Amniotic epithelial cell (primary cell): ENCODE measurements at regions not wholly inside any gene's neighbourhood (a gene's known extent, or its start where the extent isn't known, plus 50 kb on each side); places are given as distances from the start of the nearest gene placed in this dataset.

Source experiments
- DNase-seq: peaks from one replicate; pipeline ENCODE4 v3.0.0-alpha.2; 2010; ENCODE audit warnings: low read depth

DNA sequence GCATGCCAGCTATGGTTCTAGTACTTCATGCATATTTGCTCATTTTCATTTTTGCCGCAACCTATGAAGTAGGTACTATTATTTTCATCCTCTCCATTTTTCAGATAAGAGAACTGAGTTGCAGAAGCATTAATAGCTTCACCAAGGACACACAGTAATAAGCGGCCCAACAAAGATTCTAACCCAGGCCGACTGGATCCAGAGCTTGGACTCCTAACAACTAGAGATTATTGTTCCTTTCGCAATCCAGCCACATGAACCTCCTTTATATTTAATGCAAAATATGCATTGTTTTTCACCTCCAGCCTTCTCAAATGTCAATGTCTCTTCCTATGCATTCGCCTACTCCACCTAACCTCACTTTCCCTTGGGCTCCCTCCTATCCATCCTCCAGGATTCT is 148.3 kb downstream of the CCDC34 start:
- no peak for DNase-seq

DNA sequence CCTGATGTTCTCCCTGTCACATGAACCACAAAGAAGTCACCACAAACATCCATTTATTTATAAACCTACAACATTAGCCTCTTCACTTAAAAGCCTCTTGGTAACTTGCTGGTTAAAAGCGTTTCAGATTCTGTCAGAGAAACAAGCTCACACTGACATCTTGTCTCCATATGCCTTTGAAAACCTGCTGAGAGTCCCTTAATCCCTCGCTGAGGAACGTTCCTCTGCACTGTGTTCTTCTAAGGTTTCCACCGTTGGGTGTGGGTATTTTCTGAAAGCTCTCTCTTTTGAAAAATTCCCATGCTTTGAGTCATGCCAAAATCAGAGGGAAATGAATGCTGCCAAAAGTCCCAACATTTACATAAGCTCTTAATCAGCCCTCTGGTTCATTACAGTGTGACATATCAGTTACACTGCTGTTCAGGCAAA is 149.8 kb downstream of the CCDC34 start:
- peak; percentile 69 for DNase-seq

DNA sequence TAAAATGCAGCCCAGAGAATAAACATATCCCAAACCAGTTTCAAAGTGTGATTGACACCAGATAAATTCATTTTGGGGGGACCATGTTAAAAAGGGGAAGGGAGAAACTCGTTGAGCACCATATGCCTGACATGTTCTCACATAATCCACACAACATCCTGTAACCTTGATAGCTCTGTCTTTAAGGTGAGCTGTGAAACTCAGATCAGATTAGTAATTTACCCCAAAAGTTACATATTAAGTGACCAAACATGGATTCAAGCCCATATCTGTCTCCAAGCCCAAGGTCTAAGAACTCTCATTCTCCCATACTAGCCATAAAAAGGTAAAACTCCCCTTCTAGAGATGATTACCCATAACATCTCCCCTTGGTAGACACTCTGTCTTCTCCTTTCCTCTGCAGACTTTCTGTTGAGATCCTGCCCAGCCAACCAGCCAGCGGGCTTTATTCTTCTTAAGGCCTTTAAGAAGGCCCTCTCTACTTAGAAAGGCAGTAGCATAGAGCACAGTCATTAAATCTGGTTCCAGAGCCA is 150.7 kb downstream of the CCDC34 start:
- no peak for DNase-seq

DNA sequence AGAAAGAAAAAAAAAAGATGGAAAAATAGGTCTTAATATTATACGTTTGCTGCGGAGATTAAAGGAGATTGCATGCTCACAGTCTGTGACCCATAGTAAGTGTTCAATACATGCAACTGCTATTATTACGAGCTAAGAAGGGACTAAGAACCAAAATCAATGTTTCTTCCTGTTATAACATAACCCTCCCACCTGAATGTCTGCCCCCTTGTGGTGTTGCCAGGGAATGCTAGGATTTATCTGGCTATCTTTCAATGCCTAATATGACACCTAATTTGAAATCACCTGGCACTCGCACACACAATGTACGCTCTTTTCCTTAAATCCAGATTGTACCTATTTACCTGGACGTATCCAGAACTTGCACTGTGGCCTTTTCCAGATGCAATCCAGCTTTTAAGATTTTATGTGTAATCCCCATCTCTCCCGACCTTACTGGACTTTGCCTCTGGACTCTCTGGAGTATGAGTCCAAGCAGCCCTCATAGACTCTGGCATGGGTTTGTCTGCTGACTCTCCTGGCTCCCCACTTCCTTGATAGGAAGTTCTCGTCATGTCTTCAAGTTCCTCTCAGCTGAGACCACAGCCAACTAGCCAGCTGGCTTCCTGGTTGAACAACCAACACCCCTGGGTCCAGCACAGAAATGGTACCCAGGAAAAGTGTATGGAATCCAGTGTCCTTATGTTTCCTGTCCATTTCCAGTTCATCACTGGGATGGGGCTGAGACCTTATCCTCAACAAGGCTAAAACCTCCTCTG is 151.5 kb downstream of the CCDC34 start:
- no peak for DNase-seq

DNA sequence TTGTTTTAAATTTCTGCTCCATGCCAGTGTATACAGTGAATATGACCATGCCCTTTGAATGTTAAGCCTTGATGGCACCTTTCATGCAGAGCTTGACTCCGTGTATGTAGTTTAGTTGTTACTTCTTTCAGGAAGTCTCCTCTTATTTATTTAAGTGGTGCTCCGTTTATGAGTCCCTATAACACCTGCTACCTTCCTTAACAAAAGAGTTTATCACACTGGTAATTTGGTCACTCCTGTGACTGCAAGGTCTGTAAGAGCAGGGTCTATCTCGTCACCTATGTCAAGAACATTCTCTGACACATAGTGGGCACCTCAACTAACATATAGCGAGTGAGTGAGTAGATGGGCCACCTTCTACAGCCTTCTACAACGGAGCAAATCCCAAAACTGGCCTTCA is 152.5 kb downstream of the CCDC34 start:
- no peak for DNase-seq

DNA sequence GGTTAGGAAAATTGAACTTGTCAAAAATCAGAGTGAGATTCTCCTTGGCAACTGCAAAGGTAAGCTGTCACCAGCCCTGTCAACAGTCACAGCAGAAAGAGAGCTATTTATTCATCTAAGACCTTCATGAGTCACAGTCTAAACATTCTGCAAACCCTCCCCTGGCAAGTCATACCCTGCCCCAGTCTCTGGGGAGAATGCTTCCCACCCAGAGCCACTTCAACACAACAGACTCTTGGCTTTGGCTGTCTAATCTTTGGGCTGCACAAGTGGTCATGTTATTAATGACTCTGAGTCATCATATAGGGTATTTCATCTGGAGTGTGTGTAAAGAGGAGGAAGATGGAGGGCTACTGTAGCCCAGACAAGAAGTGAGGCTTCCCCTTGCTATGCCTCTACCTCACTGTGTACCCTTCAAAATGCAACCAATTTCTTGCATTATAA is 153.4 kb downstream of the CCDC34 start:
- DNase-seq: peak; percentile 96

DNA sequence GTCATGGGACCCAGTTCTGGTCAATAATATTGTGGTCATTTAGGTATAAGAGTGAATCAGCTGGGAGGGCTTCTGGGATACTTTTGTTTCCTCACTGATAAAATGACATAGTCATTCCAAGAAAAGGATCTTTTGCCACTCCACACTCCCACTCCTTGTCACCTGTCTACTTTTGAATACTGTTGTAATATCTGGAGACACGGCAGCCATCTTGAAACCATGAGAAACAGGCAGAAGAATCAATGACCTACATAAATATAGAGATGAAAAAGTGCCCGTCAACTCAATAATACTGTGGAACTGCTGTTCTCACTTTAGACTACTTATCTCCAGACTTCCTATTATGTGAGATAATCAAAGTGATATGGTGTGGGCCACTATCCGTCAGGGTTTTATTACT is 154.2 kb downstream of the CCDC34 start:
- no peak for DNase-seq

DNA sequence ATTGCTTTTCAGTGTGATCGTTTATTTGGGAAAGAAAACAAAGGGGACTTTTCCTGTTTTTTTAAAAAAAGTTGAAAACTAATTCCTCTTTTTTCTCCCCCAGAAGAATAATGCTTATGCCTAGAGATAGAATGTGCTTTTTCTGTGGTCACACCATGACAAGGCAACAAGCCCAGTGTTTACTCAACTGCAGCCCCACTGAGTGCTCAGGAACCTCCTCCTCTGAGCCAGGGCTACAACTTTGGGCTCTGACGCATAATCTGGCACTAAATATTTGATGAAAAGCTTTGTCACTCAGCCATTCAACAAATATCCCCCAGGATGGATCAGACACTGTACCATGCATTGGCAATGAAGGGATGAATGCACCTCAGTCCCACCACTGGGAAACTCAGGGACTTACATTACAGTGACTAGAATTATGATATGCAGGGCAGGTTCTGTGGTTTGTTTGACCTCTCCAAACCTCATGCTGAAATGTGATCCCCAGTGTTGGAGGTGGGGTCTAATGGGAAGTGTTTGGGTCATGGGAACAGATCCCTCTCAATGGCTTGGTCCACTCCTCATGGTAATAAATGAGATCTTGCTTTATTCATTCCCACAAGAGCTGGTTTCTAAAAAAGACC is 155.9 kb downstream of the CCDC34 start:
- no peak for DNase-seq

DNA sequence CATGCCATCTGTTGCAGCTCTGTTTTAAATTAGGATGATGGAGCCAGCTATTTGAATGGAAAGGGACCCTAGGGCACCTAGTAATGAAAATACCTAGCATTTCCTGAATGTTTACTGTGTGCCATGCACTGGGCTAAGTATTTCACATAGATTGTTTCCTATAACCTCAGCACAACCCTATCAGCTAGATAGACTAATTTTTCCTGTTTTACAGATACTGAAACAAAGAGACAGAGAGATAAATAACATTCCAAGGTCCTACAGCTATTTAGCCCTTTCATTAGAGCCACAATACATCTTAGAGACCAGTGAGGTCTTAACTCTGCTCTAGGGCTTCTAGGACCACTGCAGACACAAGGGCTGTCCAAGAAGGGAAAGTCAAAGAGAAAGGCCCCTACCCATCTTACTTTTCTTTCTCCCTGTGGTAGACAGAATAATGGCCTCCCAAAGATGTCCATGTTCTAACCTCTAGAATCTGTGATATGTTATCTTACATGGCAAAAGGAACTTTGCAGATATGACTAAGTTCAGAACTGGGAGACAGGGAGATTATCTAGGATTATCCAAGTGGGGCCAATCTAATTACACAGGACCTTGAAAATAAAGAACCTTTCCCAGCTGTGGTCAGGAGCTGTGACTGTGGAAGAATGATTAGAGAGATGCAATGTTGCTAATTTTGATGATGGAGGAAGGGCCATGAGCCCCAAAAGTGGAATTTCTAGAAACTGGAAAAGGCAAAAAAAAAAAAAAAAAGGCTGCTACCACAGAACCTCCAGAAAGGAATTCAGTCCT is 157.0 kb downstream of the CCDC34 start:
- peak; percentile 68 for DNase-seq

DNA sequence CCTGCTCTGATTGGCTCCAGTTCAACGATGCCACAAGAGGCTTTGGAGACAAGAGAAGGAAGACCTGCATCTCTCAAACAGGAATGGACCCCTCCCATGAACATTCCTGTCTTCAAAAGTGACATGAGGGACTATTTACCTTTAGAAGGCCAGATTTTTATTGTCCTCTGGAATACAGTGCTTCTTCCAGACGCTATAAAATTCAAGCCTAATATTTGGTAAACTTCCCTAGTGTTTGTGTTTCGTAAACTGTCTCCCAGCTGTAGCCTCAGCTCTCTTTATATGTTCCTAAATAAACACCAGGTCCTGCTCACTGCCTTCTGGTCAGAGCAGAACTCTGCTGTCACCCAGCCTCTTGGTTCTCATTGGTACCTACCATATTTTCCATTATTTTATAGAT is 157.8 kb downstream of the CCDC34 start:
- DNase-seq: no peak

DNA sequence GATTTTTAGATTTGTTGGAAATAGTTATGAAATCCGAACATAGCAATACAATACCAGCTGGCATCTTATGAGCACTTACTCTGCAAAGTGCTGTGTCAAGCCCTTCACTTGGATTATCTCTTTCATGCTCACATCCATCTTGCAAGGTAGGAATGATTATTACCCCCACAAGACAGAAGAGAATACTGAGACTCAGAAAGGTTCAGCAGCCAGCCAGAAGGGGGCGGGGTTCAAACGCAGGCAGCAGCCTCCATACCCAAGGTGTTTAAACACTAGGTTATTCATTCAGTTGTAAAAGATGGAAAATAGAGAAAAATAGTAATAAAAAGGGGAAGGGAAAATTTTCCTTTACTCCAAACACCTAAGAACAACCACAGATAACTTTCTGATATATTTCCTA is 158.5 kb downstream of the CCDC34 start:
- no peak for DNase-seq

DNA sequence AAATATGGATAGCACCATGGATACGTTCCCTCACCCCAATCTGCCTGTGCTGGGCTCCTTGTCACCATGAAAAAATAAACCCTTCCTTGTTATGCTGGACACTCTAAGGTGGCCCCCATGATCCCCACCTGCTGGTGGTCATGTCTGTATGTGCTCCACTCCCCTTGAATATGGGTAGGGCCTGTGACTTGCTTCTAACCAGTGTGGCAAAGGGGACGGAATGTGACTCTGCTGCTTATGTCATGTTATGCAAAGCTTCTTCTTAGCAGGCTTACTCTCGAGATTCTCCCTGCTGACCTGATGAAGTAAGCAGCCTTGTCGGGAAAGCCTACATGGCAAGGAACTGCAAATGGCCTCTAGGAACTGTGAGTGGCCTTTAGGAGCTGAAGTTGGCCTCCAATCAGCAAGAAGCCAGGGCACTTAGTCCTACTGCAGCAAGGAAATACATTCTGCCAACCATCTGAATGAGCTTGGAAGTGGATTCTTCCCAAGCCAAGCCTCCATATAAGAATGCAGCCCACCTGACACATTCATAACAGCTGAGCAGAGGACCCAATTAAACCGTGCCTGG is 159.9 kb downstream of the CCDC34 start:
- DNase-seq: no peak

DNA sequence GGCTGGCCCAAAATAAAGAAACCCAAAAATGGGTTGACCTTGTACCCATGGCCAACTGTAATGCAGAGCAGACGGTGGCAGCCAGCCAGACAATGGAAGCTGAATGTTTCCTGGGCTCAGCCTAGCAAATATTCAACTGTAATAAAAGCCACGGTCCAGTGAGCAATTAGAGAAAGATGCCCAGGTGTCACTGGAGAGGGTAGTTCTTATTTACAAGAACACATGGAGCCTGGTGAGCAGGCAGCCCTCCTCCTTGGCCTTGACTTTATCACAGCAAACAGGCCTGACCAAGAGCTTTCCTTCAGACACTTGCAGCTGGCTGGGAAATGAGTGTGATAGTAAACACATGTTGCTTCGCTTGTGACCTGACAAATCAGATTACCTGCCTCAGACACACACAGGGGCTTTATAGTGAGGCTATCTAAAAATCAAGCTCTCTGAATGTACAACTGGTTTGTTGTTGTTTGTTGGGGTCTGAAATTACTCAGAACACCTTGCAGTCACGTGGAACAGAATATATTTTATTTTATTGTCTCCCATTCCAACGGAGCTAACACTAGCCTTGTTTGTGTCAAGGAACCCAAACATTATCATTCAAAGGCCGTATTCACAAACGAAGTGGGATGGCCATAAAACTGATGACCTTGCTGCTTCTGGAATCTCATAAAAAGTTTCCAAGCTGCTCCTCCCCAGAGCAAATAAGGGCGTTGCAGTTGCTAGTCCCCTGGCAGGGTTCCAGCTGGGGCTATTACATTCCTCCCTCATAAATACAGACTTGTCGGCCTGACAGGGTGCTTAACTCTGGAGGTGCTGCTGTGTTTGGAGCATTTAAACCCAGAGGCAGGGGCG is 161.1 kb downstream of the BBOX1 start:
- DNase-seq: peak; percentile 92

DNA sequence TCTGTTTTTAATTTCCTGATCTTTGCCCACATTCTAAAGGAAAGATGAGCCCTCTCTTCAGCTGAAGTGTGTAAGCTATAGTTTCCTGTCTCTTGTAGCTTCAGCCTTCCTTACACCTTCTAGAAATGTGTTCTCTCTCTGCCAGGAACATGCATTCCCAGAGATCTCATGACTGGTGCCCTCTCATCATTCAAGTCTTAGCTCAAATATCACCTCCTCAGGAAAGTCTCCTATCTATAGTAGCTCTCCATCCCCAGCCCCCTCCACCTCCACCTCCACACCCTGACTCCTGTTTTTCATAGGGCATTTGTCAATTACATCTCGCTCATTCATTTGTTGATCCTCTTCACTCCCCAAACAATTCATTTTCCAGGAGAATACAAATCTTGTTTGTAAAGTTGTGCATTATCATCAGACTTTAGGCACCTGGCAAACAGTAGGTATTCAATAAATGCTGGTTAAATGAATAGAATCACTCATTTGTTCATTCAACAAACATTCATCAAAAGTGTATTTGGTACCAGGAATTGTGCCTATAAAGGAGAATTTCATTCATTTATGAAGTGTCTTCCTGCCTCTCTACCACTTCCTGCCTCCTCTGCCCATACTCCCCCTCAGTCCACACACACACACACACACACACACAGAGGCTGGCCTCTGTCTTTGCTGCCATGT is 160.3 kb downstream of the BBOX1 start:
- DNase-seq: no peak

DNA sequence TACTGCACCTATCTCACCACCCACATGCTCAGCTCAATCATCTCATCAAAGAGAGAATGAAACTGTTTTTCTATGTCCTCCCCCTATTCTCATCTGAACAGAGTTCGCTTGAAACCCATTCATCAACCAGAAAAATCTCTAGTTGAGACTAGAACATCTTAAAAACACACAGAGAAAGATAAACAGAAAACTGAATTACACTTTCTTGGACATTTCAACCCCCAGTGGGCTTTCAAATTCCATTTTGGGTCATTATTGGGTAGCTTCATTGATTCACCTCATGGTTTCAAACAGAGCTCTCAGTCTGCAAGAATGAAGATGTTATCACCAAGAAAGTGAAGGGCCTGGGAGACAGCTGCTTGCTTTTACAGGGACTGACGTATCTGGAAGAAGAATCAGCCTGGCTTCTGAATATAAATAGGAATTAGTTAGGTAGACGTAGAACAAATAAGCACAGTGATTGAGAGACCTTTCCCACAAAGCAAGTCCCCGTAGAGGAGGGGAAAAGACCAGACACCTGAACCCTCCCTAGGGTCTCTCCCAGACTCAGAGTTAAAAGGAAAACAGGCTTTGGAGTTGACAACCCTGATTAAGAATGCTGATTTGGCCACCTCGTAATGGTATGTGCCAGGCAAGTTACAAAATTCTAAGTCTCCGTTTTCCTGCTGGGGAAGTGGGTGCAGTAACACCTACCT is 155.7 kb downstream of the BBOX1 start:
- DNase-seq: no peak

DNA sequence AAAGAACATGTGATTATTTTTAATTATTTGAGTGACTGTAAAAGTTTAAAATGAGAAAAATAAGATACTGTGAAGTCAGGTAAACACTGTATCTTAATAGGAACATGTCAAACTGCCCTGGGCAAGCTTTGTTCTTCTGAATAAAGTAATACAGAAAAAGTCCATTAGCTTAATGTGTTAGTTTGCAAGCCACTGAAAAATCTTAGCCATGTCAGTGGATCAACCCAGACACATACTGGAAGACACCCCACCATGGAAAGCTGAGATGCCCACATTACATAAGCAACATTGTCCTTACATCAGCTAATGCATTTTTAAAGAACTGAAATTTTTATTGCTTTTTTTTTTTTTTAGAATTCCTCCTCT is 155.2 kb downstream of the BBOX1 start:
- no peak for DNase-seq

DNA sequence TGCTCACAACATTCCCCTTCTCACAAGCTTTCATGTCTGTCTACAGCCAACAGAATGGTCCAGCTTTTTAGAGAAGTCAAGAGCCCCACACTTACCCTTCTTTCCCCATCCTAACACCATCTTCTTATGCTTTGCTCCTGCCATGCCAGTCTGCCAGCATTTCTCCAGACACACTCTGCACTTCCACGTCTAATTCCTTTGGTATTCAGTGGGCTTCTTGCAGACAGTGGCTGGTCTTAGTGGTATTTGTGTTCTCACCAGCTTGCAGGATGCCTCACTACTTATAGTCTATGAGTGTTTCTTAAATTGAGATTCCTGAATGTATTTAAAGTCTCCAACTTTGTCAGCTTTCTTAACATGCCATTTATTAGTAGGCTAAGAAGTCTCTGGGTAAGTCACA is 154.4 kb downstream of the BBOX1 start:
- DNase-seq: peak; percentile 27

DNA sequence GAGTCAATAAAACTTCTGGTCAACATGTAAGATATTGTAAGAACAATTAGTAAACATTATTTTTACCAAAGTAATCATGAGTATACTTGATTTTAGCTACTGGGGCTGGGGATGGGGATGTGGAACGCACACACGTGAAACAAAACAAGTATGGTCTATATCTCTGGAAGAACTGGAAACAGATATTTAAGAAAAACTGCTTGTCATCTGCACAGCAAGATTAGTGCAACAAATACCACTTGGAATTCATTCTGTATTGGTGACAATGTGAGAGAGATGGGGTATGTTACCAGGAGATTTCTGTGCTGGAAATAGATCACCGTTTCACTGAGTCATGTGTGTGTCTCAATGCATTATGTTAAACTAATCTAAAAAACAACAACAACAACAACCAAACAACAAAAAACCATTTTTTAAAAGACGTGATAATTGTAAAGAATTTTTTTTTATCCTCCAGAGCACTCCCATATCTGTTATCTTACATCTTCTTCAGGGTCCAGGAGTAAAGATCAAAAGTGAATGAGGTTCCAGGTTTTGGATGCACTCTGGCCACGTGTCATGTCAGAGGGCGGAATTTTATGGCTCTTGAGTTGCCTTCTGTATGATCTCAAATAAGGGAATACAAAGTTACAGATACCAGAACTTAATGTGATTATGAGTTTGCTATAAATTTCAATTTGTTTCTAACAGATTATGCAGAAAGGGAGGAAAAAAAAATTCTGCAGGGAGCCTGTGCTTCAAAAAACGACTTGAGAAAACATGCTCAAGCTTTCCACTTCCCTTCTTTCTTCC is 153.0 kb downstream of the BBOX1 start:
- no peak for DNase-seq

DNA sequence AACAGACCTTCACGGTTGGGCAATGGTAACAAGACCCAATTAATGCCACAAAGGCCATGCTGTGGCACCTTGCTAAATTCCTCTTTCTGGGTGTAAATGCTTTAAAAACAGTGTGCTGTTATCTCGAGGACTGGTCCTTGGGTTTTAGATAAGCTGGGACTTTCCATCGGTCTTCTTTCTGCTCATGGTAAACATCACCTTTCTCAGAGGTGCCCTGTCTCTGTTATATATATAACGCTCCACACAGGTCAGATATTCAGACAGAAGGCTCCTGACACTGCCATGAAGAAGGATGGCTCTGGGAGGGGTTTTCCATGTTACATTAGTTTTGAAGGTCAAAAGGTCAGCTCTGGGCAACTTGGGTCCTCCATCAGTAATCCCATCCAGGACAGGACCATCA is 151.6 kb downstream of the BBOX1 start:
- no peak for DNase-seq

DNA sequence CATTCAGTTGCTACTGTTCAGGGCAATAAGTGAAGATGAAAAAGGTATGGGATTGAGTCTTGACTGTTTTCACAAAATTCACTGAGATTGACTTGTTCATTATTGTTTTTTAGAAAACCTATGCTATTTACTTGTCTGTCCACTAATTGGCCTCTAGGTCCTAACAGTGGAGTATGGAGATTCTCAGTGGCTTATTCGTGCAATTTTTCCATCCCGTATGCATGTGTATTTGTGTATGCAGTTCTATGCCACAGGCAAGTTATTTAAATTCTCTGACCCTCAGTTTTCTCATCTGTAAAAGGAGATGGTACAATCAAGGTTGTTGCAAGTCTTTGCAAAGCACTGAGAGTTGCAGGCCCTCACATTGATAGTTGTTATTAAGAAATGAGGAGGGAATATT is 151.0 kb downstream of the BBOX1 start:
- DNase-seq: no peak
